ENCODE measurements at regions not wholly inside any gene's neighbourhood (a gene's known extent, or its start where the extent isn't known, plus 50 kb on each side); places are given as distances from the start of the nearest gene placed in this dataset.

GRCh38 chr11:26105762-26106423 is 226.0 kb upstream of the ANO3 start:
- intact Hi-C loops (cut with micrococcal nuclease; ENCODE audit: unreplicated experiment): no loop called here
- H3K9me3 ChIP-seq (ENCODE audit: low read depth, low read length, poor library complexity, severe bottlenecking): no peaks in the 10 kb centered on the region
- no peaks in the 10 kb centered on the region for H3K4me1 ChIP-seq (ENCODE audit: insufficient read depth, low read length, poor library complexity, severe bottlenecking)
- ChIA-PET CTCF (no interaction called here), POLR2A (ENCODE audit: low non-redundant PET) (no interaction called here)
- no peak overlapping the region for H3K27ac ChIP-seq (ENCODE audit: low read depth, low read length, poor library complexity, severe bottlenecking)
- BruUV-seq (replicated peaks): no TSS peak
- no peak for DNase-seq (ENCODE audit: low spot score)
- no peaks in the 10 kb centered on the region for H3K27me3 ChIP-seq (replicated peaks; ENCODE audit: insufficient read depth, low read depth, low read length, poor library complexity)
- no peak for TF ChIP-seq CTCF (conservative IDR thresholded peaks at IDR 0.05; ENCODE audit: low read depth, low read length)
- no peak for TF ChIP-seq EZH2 (IDR thresholded peaks at IDR 0.05; ENCODE audit: borderline replicate concordance, low read depth, low read length, poor library complexity, severe bottlenecking)
- H3K4me3 ChIP-seq (ENCODE audit: low read depth, low read length, poor library complexity, severe bottlenecking): no peak overlapping the region
- no peaks in the 10 kb centered on the region for H3K36me3 ChIP-seq (ENCODE audit: insufficient read depth, low read length, poor library complexity, severe bottlenecking)

GRCh38 chr11:26106726-26107125 is 225.2 kb upstream of the ANO3 start:
- no peak for DNase-seq (ENCODE audit: low spot score)
- H3K27me3 ChIP-seq (replicated peaks; ENCODE audit: insufficient read depth, low read depth, low read length, poor library complexity): no peaks in the 10 kb centered on the region
- ChIA-PET POLR2A (ENCODE audit: low non-redundant PET) (no interaction called here), CTCF (no interaction called here)
- no peak for TF ChIP-seq CTCF (conservative IDR thresholded peaks at IDR 0.05; ENCODE audit: low read depth, low read length)
- no peak for TF ChIP-seq EZH2 (IDR thresholded peaks at IDR 0.05; ENCODE audit: borderline replicate concordance, low read depth, low read length, poor library complexity, severe bottlenecking)
- no TSS peak for BruUV-seq (replicated peaks)
- H3K4me3 ChIP-seq (ENCODE audit: low read depth, low read length, poor library complexity, severe bottlenecking): no peak overlapping the region
- intact Hi-C loops (cut with micrococcal nuclease; ENCODE audit: unreplicated experiment): no loop called here
- H3K27ac ChIP-seq (ENCODE audit: low read depth, low read length, poor library complexity, severe bottlenecking): no peak overlapping the region
- no peaks in the 10 kb centered on the region for H3K9me3 ChIP-seq (ENCODE audit: low read depth, low read length, poor library complexity, severe bottlenecking)
- H3K36me3 ChIP-seq (ENCODE audit: insufficient read depth, low read length, poor library complexity, severe bottlenecking): no peaks in the 10 kb centered on the region
- no peaks in the 10 kb centered on the region for H3K4me1 ChIP-seq (ENCODE audit: insufficient read depth, low read length, poor library complexity, severe bottlenecking)

GRCh38 chr11:26109658-26110368 is 222.1 kb upstream of the ANO3 start:
- Histone ChIP-seq H3K27ac (ENCODE audit: low read depth, low read length, poor library complexity, severe bottlenecking) (no peak overlapping the region), H3K27me3 (replicated peaks; ENCODE audit: insufficient read depth, low read depth, low read length, poor library complexity) (no peaks in the 10 kb centered on the region), H3K9me3 (ENCODE audit: low read depth, low read length, poor library complexity, severe bottlenecking) (no peaks in the 10 kb centered on the region), H3K36me3 (ENCODE audit: insufficient read depth, low read length, poor library complexity, severe bottlenecking) (no peaks in the 10 kb centered on the region), H3K4me3 (ENCODE audit: low read depth, low read length, poor library complexity, severe bottlenecking) (no peak overlapping the region), H3K4me1 (ENCODE audit: insufficient read depth, low read length, poor library complexity, severe bottlenecking) (no peaks in the 10 kb centered on the region)
- CTCF ChIA-PET: no interaction called here
- no TSS peak for BruUV-seq (replicated peaks)
- POLR2A ChIA-PET (ENCODE audit: low non-redundant PET): no interaction called here
- intact Hi-C loops (cut with micrococcal nuclease; ENCODE audit: unreplicated experiment): no loop called here
- TF ChIP-seq EZH2 (IDR thresholded peaks at IDR 0.05; ENCODE audit: borderline replicate concordance, low read depth, low read length, poor library complexity, severe bottlenecking) (no peak), CTCF (conservative IDR thresholded peaks at IDR 0.05; ENCODE audit: low read depth, low read length) (no peak)
- no peak for DNase-seq (ENCODE audit: low spot score)
